Left lung (tissue), 4 donors: ENCODE measurements at regions not wholly inside any gene's neighbourhood (a gene's known extent, or its start where the extent isn't known, plus 50 kb on each side); places are given as distances from the start of the nearest gene placed in this dataset.

Source experiments
- ATAC-seq: fragments of 200-7000 bp; cut with Tn5 transposase; one replicate; pipeline ENCODE4 v1.9.1; 2020; ENCODE audit warnings: moderate library complexity
- DNase-seq, 4 donors: peaks; one replicate each; pipeline ENCODE4 v3.0.0-alpha.2; 2013 to 2020
- H3K27ac ChIP-seq, 2 donors: fragments of 200-600 bp; sonication (generic) in 1 of 2; one replicate each; pipeline versions ENCODE4 v1.5.0 to v1.8.0; 2020 to 2021
- H3K27me3 ChIP-seq, 2 donors: fragments of 200-600 bp; sonication (generic) in 1 of 2; one replicate each; pipeline versions ENCODE4 v1.5.0 to v1.8.0; 2020 to 2021
- H3K36me3 ChIP-seq, 2 donors: fragments of 200-600 bp; sonication (generic) in 1 of 2; one replicate each; pipeline versions ENCODE4 v1.5.0 to v1.8.0; 2020 to 2021
- H3K4me1 ChIP-seq, 2 donors: fragments of 200-600 bp; one replicate each; pipeline ENCODE4 v1.8.0; 2021
- H3K4me3 ChIP-seq, 2 donors: fragments of 200-600 bp; sonication (generic) in 1 of 2; one replicate each; pipeline versions ENCODE4 v1.5.0 to v1.8.0; 2020 to 2021; ENCODE audit warnings: mild to moderate bottlenecking in 1 of 2
- H3K9me3 ChIP-seq, 2 donors: fragments of 200-600 bp; sonication (generic) in 1 of 2; one replicate each; pipeline versions ENCODE4 v1.5.0 to v1.8.0; 2020 to 2021
- CTCF ChIP-seq, 2 donors: fragments of 200-600 bp; sonication (generic) in 1 of 2; IDR thresholded peaks; one replicate each; pipeline versions ENCODE4 v1.5.0 to v1.8.0; 2021; ENCODE audit warnings: antibody characterized with exemption in 2 of 2
- intact Hi-C, 2 donors: fragments of 100-400 bp; cut with DNase I; formaldehyde crosslinking; loops; one replicate each; pipeline versions ENCODE4 v1.11.2 to v1.14.2; 2022
- donor health status: DM: no; HTN: yes; CAD: no.
- donor health status: DM: no; HTN: no; CAD: no.

GRCh38 chr6:67629258-67629657 lies 1005.8 kb upstream of the ADGRB3 start:
- Histone ChIP-seq H3K27me3 (no peaks in the 10 kb centered on the region), H3K9me3 (peaks cover 0 to 14% of the 10 kb centered on the region in 2 donors), H3K4me1 (no peaks in the 10 kb centered on the region), H3K36me3 (no peaks in the 10 kb centered on the region), H3K4me3 (no peak overlapping the region), H3K27ac (no peak overlapping the region)
- intact Hi-C loops, result no loop called here
- no peak for TF ChIP-seq CTCF (IDR thresholded peaks at IDR 0.05)
- ATAC-seq (no peak), DNase-seq (peak in 1 of 4 donors; percentile 15)

- DNase-seq (no peak), ATAC-seq (no peak)
- TF ChIP-seq CTCF (IDR thresholded peaks at IDR 0.05), result no peak
- H3K9me3 ChIP-seq, result peaks cover 0 to under 1% of the 10 kb centered on the region in 2 donors
- no peak overlapping the region for H3K4me3 ChIP-seq
- no peaks in the 10 kb centered on the region for H3K36me3 ChIP-seq
- no peak overlapping the region for H3K27ac ChIP-seq
- H3K4me1 ChIP-seq, result no peaks in the 10 kb centered on the region
- intact Hi-C loops, result no loop called here
- H3K27me3 ChIP-seq, result no peaks in the 10 kb centered on the region
These were observed 1019.3 kb upstream of the ADGRB3 start for GRCh38 chr6:67615796-67616195.

- ATAC-seq, result peak; percentile 62
- Histone ChIP-seq H3K27ac (no peak overlapping the region), H3K4me1 (peaks cover 0 to 8% of the 10 kb centered on the region in 2 donors), H3K36me3 (no peaks in the 10 kb centered on the region), H3K9me3 (peaks cover 0 to 6% of the 10 kb centered on the region in 2 donors), H3K4me3 (no peak overlapping the region), H3K27me3 (no peaks in the 10 kb centered on the region)
- no peak for DNase-seq
- TF ChIP-seq CTCF (IDR thresholded peaks at IDR 0.05), result no peak
- intact Hi-C loops, result no loop called here
These were observed 1026.9 kb upstream of the ADGRB3 start for GRCh38 chr6:67608099-67608749.

- H3K27ac ChIP-seq, result peak overlapping the region in 1 of 2 donors; percentile 13
- H3K4me1 ChIP-seq, result peaks cover 0 to 8% of the 10 kb centered on the region in 2 donors
- no peak for TF ChIP-seq CTCF (IDR thresholded peaks at IDR 0.05)
- intact Hi-C loops, result no loop called here
- DNase-seq (peak in 2 of 4 donors; percentile 30 to 64), ATAC-seq (peak; percentile 66)
- no peaks in the 10 kb centered on the region for H3K27me3 ChIP-seq
- no peaks in the 10 kb centered on the region for H3K36me3 ChIP-seq
- H3K4me3 ChIP-seq, result no peak overlapping the region
- peaks cover 0 to 6% of the 10 kb centered on the region in 2 donors for H3K9me3 ChIP-seq
These were observed 1027.9 kb upstream of the ADGRB3 start for GRCh38 chr6:67606906-67607828.

- intact Hi-C loops, result no loop called here
- Histone ChIP-seq H3K27ac (no peak overlapping the region), H3K36me3 (no peaks in the 10 kb centered on the region), H3K4me1 (no peaks in the 10 kb centered on the region), H3K27me3 (no peaks in the 10 kb centered on the region), H3K9me3 (peaks cover 0 to 9% of the 10 kb centered on the region in 2 donors), H3K4me3 (no peak overlapping the region)
- no peak for TF ChIP-seq CTCF (IDR thresholded peaks at IDR 0.05)
- ATAC-seq (no peak), DNase-seq (no peak)
These were observed 1040.7 kb upstream of the ADGRB3 start for GRCh38 chr6:67594366-67594765.
